Tibial artery (tissue), 4 donors: ENCODE measurements at regions not wholly inside any gene's neighbourhood (a gene's known extent, or its start where the extent isn't known, plus 50 kb on each side); places are given as distances from the start of the nearest gene placed in this dataset.

ENCODE experiments used
- DNase-seq, 2 donors: peaks; one replicate each; pipeline ENCODE4 v3.0.0-alpha.2; 2019
- H3K27ac ChIP-seq, 2 donors: fragments of 200-600 bp; sonication (generic) in 1 of 2; 1 replicate in 1 of 2; 2 replicates in 1 of 2; pipeline ENCODE4 v1.5.1; 2018 to 2019; ENCODE audit warnings: mild to moderate bottlenecking in 1 of 2
- H3K27me3 ChIP-seq, 2 donors: fragments of 200-600 bp; sonication (generic) in 1 of 2; one replicate each; pipeline versions ENCODE4 v1.5.1 to v1.6.0; 2016 to 2019
- H3K36me3 ChIP-seq, 3 donors: fragments of 200-600 bp; sonication (generic) in 2 of 3; one replicate each; pipeline ENCODE4 v1.5.1; 2016 to 2019; ENCODE audit warnings: mild to moderate bottlenecking in 2 of 3
- H3K4me1 ChIP-seq, 4 donors: fragments of 200-600 bp; sonication (generic) in 2 of 4; 1 replicate in 3 of 4; 2 replicates in 1 of 4; pipeline ENCODE4 v1.5.1; 2016 to 2019
- H3K4me3 ChIP-seq, 2 donors: fragments of 200-600 bp; sonication (generic) in 1 of 2; 1 replicate in 1 of 2; 2 replicates in 1 of 2; pipeline ENCODE4 v1.5.1; 2018 to 2019; ENCODE audit warnings: mild to moderate bottlenecking in 2 of 2
- H3K9me3 ChIP-seq, 3 donors: fragments of 200-600 bp; sonication (generic) in 1 of 3; one replicate each; pipeline ENCODE4 v1.5.1; 2016 to 2019
- CTCF ChIP-seq, 2 experiments: fragments of 200-600 bp in 1 of 2; fragments of 450-650 bp in 1 of 2; IDR thresholded peaks; one replicate each; pipeline ENCODE4 v1.5.1; 2017 to 2019; ENCODE audit warnings: antibody characterized with exemption in 2 of 2, mild to moderate bottlenecking in 1 of 2, moderate library complexity in 1 of 2
- intact Hi-C: fragments of 100-400 bp; cut with DNase I; formaldehyde crosslinking; loops from one replicate; pipeline ENCODE4 v1.15.0; 2023; ENCODE audit warnings: low total_unique reads

GRCh38 chr13:106675311-106675710 is 107.4 kb upstream of the ARGLU1 start:
- intact Hi-C loops = no loop called here

DNA sequence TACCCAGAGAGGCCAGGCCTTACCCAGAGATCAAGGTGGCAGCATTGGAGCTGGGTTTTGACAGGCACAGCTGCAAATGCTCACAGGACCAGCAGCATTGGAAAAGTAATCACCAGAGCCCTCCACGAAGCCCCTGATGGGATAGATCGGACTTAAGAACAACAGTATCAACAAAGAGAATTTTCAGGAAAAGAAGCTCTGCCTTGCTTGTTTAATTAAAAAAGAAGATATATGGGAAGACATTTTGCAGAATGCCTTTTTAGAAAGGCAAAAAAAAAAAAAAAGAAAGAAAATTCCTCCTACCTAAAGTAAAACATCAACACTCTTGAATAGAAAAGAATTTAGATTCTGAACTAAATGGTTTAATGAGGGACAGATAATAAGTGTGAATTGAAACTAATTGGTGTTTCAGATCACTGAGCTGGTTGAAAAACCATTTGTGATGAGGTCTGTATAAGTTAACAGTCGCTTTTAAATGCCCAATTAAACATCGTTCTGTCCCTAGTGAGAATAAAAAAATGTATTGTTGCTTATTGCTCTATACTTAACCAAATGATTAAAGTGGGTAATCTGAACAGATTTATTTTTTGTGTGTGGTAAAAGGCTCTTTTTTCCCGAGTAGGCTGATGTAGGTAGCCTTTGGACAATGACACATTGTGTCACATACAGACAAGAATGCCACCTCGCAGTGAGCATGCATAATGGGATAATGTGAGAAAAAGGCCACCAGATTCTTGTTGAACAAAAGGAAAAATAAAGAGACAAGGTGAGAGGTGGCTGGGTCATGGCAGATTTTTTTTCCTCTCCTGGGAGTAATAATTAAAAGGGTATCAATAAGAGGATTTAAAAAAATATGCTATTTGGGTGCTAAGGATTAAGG is 93.0 kb upstream of the ARGLU1 start:
- Histone ChIP-seq H3K4me3 (no peak overlapping the region), H3K9me3 (no peaks in the 10 kb centered on the region), H3K27ac (no peak overlapping the region), H3K27me3 (no peaks in the 10 kb centered on the region), H3K4me1 (no peaks in the 10 kb centered on the region), H3K36me3 (no peaks in the 10 kb centered on the region)
- no peak for DNase-seq
- TF ChIP-seq CTCF (IDR thresholded peaks at IDR 0.05) = no peak
- intact Hi-C loops = no loop called here

More at GRCh38 chr13:106675311-106675710, 107.4 kb upstream of the ARGLU1 start:
- H3K4me3 ChIP-seq = no peak overlapping the region
- H3K27me3 ChIP-seq = no peaks in the 10 kb centered on the region
- no peaks in the 10 kb centered on the region for H3K36me3 ChIP-seq
- no peak for TF ChIP-seq CTCF (IDR thresholded peaks at IDR 0.05)
- H3K4me1 ChIP-seq = no peaks in the 10 kb centered on the region
- no peak overlapping the region for H3K27ac ChIP-seq
- no peak for DNase-seq
- H3K9me3 ChIP-seq = no peaks in the 10 kb centered on the region

GRCh38 chr13:106657104-106657503 is 89.2 kb upstream of the ARGLU1 start:
- no peaks in the 10 kb centered on the region for H3K36me3 ChIP-seq
- no peak for TF ChIP-seq CTCF (IDR thresholded peaks at IDR 0.05)
- no peak for DNase-seq
- intact Hi-C loops = no loop called here
- no peaks in the 10 kb centered on the region for H3K27me3 ChIP-seq
- H3K27ac ChIP-seq = no peak overlapping the region
- no peaks in the 10 kb centered on the region for H3K4me1 ChIP-seq
- H3K4me3 ChIP-seq = no peak overlapping the region
- no peaks in the 10 kb centered on the region for H3K9me3 ChIP-seq

DNA sequence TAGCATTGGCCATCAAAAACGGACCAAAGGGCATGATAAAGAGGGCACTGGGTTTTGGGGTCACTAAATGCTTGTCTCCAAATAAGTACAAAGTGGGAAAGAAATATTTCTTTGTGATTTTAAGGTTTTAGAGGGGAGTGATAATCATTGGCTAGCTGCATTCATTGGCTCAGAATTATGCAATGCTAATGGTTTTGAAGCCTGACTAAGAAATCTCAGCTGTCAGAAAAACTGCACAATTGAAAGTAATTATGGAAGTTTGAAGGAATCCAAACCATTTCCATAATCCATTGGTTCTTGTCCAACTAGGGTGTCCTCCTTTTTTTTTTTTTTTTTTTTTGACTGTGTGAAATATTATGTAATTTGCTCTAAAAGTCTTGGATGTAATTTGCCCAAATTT is 88.2 kb upstream of the ARGLU1 start:
- no peak overlapping the region for H3K27ac ChIP-seq
- no peak for TF ChIP-seq CTCF (IDR thresholded peaks at IDR 0.05)
- no peaks in the 10 kb centered on the region for H3K27me3 ChIP-seq
- no peaks in the 10 kb centered on the region for H3K9me3 ChIP-seq
- intact Hi-C loops = no loop called here
- H3K4me3 ChIP-seq = no peak overlapping the region
- no peaks in the 10 kb centered on the region for H3K36me3 ChIP-seq
- no peaks in the 10 kb centered on the region for H3K4me1 ChIP-seq
- no peak for DNase-seq

- intact Hi-C loops = no loop called here
- TF ChIP-seq CTCF (IDR thresholded peaks at IDR 0.05) = no peak
Observed at GRCh38 chr13:106651442-106651841, 83.5 kb upstream of the ARGLU1 start.

More at GRCh38 chr13:106651442-106651841, 83.5 kb upstream of the ARGLU1 start:
- Histone ChIP-seq H3K36me3 (no peaks in the 10 kb centered on the region), H3K27me3 (no peaks in the 10 kb centered on the region), H3K4me1 (no peaks in the 10 kb centered on the region), H3K9me3 (no peaks in the 10 kb centered on the region), H3K27ac (no peak overlapping the region), H3K4me3 (no peak overlapping the region)
- DNase-seq = no peak
